NB4 (cell line): ENCODE measurements at regions not wholly inside any gene's neighbourhood (a gene's known extent, or its start where the extent isn't known, plus 50 kb on each side); places are given as distances from the start of the nearest gene placed in this dataset.

Experiments
- DNase-seq: peaks from one replicate; pipeline ENCODE4 v3.0.0; 2010; ENCODE audit warnings: low read depth
- H3K4me3 ChIP-seq: one replicate; pipeline ENCODE4 v1.5.1; 2011; ENCODE audit warnings: mild to moderate bottlenecking, low read depth, low read length, moderate library complexity
- CTCF ChIP-seq: IDR thresholded peaks from one replicate; pipeline ENCODE4 v1.5.1; 2012; ENCODE audit warnings: low read depth, low read length
- MYC ChIP-seq: IDR thresholded peaks from 2 replicates; pipeline ENCODE4 v1.6.1; 2011; ENCODE audit warnings: low read depth, low read length
- POLR2A ChIP-seq: IDR thresholded peaks from 2 replicates; pipeline ENCODE4 v1.6.1; 2011; ENCODE audit warnings: mild to moderate bottlenecking; ENCODE audit not compliant: insufficient read length; ENCODE audit errors: extremely low read depth
- TF ChIP-seq, protein P1 (sequence below): IDR thresholded peaks from 2 replicates; pipeline ENCODE4 v1.6.1; 2011; ENCODE audit warnings: low read depth, low read length

DNA sequence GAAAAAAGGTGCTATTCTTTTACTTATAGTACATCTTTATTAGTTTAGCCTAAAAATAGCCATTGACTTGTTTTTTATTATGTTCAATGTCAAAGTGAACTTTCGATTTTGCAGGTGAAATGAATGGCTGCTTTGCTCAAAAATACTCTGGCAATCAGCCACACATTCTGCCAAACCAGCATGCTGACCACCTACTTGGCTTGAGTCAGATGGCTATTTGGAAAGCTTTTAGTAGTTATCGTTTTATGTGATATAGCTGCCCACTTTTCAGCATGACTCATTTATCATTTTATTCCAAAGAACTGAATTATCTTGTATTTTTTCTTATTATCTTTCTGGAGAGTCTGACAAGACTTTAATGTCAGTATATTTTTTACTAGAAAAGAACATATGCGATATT, 1615.8 kb upstream of the TMEFF2 start:
- DNase-seq, result no peak
- TF ChIP-seq MYC, result no peak
- no peak for TF ChIP-seq POLR2A
- no peak for TF ChIP-seq CTCF
- TF ChIP-seq, protein P1, sequence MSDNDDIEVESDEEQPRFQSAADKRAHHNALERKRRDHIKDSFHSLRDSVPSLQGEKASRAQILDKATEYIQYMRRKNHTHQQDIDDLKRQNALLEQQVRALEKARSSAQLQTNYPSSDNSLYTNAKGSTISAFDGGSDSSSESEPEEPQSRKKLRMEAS, result no peak

DNA sequence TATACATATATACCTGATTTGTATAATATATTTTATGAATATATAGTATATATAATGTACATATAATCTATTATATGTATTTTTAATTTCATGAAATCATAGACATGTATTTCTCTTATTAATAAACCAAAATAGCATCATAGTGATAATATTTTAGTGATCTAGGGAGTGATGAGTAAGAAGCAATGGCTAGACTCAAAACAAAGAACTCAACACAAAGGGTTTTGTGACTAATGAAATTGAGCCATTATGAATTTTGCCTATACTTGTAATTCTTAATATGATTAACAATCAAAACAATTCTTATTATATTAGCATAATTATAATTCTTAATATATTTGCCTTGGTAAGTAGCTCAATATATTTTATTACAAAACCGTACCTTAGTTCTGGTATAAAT, 1614.1 kb upstream of the TMEFF2 start:
- no peak for TF ChIP-seq POLR2A
- TF ChIP-seq, protein P1, result no peak
- TF ChIP-seq CTCF, result no peak
- no peak for TF ChIP-seq MYC
- no peak overlapping the region for H3K4me3 ChIP-seq
- no peak for DNase-seq

More for the DNA sequence above, 1615.8 kb upstream of the TMEFF2 start:
- H3K4me3 ChIP-seq, result no peak overlapping the region

- TF ChIP-seq MYC, result no peak
- TF ChIP-seq POLR2A, result no peak
- no peak for TF ChIP-seq CTCF
- DNase-seq, result no peak
- H3K4me3 ChIP-seq, result no peak overlapping the region
Observed at GRCh38 chr2:193806088-193806774, 1611.5 kb upstream of the TMEFF2 start.

DNA sequence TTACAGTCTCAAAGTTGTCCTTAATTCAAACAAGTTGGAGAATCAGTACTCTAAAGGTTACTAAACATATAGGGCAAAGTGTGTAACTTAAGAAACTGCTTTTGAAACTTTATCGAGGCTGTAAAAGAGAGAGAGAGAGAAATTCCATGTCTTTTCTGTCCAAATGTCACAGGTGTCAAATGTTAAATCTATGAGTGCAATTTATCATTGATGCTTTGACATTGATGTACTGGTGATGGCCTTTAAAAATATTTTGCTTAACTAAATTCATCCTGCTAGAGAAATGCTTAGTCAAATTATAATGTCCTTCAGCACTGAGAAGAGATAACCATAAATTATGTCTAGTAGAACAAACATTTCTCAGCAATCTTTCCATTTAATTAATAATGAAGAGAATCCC, 1602.1 kb upstream of the TMEFF2 start:
- H3K4me3 ChIP-seq, result no peak overlapping the region
- TF ChIP-seq MYC, result no peak
- no peak for DNase-seq

- no peak for DNase-seq
- no peak overlapping the region for H3K4me3 ChIP-seq
- TF ChIP-seq CTCF (no peak), POLR2A (no peak), MYC (no peak)
- TF ChIP-seq, protein P1, result no peak
Observed at GRCh38 chr2:193793914-193794313, 1599.2 kb upstream of the TMEFF2 start.

GRCh38 chr2:193783681-193784080, 1588.9 kb upstream of the TMEFF2 start:
- no peak for DNase-seq
- no peak overlapping the region for H3K4me3 ChIP-seq
- TF ChIP-seq MYC (no peak), CTCF (no peak), POLR2A (no peak)
- TF ChIP-seq, protein P1, result no peak
